ENCODE measurements at regions not wholly inside any gene's neighbourhood (a gene's known extent, or its start where the extent isn't known, plus 50 kb on each side); places are given as distances from the start of the nearest gene placed in this dataset.

DNA sequence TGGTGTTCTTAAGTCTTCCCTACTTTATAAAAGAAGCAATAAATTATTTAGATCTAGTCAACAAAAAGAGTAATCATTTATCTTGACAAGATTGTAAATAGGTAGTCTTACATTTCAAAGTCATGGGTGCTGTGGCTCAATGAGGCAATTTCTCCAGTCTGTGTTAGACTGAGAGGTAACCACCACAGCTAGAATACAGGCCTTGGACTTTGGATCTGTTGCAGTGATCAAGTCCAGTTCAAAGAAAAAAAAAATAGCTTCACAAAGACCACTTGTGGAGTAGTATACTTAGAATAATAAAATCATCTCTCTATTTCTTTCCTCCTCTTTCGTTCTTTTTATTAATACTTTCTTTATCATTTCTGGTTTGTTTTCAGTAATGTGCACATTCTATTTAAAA lies 93.1 kb upstream of the FSIP2 start:
- TF ChIP-seq, protein P1, sequence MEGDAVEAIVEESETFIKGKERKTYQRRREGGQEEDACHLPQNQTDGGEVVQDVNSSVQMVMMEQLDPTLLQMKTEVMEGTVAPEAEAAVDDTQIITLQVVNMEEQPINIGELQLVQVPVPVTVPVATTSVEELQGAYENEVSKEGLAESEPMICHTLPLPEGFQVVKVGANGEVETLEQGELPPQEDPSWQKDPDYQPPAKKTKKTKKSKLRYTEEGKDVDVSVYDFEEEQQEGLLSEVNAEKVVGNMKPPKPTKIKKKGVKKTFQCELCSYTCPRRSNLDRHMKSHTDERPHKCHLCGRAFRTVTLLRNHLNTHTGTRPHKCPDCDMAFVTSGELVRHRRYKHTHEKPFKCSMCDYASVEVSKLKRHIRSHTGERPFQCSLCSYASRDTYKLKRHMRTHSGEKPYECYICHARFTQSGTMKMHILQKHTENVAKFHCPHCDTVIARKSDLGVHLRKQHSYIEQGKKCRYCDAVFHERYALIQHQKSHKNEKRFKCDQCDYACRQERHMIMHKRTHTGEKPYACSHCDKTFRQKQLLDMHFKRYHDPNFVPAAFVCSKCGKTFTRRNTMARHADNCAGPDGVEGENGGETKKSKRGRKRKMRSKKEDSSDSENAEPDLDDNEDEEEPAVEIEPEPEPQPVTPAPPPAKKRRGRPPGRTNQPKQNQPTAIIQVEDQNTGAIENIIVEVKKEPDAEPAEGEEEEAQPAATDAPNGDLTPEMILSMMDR (IDR thresholded peaks at IDR 0.05; ENCODE audit: low read depth, low read length, missing control alignments) = no peak
- no peak overlapping the region for H3K4me3 ChIP-seq (replicated peaks; ENCODE audit: low read depth, low read length)
- DNase-seq (ENCODE audit: extremely low read depth, low read depth) = no peak

DNA sequence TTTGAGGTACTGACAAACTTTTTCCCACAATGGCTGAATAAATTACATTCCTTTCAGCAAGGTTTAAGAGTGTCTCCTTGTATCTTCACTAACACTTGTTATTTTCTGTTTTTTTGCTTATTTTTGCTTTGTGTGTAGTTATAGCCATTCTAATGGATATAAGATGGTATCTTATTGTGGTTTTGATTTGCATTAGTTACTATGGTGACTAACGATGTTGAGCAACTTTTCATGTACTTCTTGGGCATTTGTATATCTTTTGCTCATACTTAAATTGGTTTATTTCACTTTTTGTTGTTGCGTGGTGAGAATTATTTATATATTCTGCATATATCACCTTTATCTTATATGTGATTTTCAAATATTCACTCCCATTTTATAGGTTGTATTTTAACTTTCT lies 79.9 kb upstream of the FSIP2 start:
- H3K4me3 ChIP-seq (replicated peaks; ENCODE audit: low read depth, low read length) = no peak overlapping the region
- no peak for DNase-seq (ENCODE audit: extremely low read depth, low read depth)
- TF ChIP-seq, protein P1 (IDR thresholded peaks at IDR 0.05; ENCODE audit: low read depth, low read length, missing control alignments) = no peak

DNA sequence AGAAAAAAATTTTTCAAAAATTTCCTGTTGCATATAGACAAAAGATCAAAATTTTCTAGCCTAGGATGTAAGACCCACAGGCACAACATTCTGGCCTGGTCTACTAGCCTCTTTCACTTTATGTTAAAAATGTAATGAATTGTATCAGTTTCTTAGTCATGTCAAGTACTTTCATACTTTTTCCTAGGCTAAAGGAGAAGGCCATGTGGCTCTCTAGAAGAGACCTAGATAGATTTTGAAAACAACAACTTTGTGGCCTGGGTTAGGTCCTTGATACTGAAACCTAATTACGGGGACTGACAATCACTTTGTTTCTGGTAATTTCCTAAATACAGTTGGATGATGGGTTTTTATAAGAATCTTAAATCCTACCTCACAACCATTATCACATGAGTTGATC lies 74.8 kb upstream of the FSIP2 start:
- no peak for DNase-seq (ENCODE audit: extremely low read depth, low read depth)
- H3K4me3 ChIP-seq (replicated peaks; ENCODE audit: low read depth, low read length) = no peak overlapping the region
- TF ChIP-seq, protein P1 (IDR thresholded peaks at IDR 0.05; ENCODE audit: low read depth, low read length, missing control alignments) = no peak

DNA sequence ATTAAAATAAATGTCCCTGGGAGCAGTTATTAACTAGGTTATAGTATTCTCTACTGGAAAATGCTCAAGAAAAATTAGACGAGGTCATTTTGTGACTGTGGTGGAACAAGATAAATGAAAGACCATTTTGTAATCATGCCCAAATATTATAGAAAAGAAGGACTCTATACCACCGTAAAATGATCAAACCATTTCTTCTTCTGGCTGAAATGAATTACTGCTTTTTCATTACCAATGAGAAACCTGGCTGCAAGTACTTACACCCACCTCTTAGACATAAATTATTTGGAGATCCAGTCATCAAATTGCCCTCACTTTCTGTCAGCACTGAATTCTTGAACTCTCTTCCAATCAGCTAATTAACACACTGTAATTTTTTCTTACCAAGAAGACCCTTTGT lies 74.2 kb upstream of the FSIP2 start:
- no peak for DNase-seq (ENCODE audit: extremely low read depth, low read depth)
- TF ChIP-seq, protein P1 (IDR thresholded peaks at IDR 0.05; ENCODE audit: low read depth, low read length, missing control alignments) = no peak
- H3K4me3 ChIP-seq (replicated peaks; ENCODE audit: low read depth, low read length) = no peak overlapping the region

DNA sequence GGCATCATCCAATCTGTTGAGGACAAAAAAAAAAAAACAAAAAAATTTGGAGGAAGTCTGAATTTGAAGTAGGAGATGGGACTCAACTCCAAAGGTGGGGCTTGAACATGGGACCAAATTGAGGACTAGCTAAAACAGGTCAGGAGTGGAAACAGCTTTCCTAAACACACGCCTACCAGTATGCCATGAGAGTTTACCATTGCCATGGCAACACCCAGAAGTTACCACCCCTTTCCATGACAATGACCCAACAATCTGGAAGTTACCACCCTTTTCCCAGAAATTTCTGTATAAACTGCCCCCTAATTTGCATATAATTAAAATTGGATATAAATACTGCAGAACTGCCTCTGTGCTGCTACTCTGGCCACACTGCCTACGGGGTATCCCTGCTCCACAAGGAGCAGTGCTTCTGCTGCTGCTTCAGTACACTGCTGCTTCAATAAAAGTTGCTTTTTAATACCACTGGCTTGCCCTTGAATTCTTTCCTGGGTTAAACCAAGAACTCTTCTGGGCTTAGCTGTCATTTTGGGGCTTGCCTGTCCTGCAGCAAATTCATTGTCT lies 73.3 kb upstream of the FSIP2 start:
- TF ChIP-seq, protein P1 (IDR thresholded peaks at IDR 0.05; ENCODE audit: low read depth, low read length, missing control alignments) = no peak
- no peak overlapping the region for H3K4me3 ChIP-seq (replicated peaks; ENCODE audit: low read depth, low read length)
- DNase-seq (ENCODE audit: extremely low read depth, low read depth) = no peak

DNA sequence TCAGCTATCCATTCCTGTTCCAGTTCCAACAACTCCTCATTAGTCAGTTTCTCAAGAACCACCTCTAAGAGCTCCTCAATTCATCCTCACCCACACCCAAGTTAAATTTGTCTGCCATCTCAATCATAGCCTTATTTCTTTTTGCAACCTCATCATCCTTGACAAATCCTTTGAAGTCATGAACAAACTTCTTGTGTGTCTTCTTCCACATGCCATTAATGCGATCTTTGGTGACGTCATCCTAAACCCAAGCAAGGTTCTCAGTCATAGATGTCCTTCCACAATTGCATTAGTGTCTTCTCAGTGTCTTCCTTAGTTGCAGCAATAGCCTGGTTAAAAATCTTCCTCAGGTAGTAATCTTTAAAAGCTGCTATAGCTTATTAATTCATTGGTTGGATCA lies 71.2 kb upstream of the FSIP2 start:
- no peak overlapping the region for H3K4me3 ChIP-seq (replicated peaks; ENCODE audit: low read depth, low read length)
- DNase-seq (ENCODE audit: extremely low read depth, low read depth) = no peak
- TF ChIP-seq, protein P1 (IDR thresholded peaks at IDR 0.05; ENCODE audit: low read depth, low read length, missing control alignments) = no peak

DNA sequence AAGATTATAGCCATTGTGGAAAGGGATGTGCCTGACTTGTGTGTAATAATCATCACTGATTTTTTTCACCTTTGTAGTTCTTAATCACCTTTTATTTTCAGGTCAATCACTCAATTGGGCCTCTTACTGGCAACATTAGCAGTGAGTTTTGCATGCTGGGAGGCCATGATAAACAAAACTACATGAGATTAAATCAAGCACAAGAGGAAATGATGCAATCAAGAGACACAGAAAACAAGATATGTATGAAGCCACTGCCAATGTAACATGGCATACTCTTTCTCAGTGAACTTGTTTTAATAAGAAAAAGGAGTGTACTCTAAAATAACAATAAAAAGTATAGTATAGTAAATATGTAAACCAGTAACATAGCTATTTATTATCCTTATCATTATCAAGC lies 69.9 kb upstream of the FSIP2 start:
- TF ChIP-seq, protein P1 (IDR thresholded peaks at IDR 0.05; ENCODE audit: low read depth, low read length, missing control alignments) = no peak
- DNase-seq (ENCODE audit: extremely low read depth, low read depth) = no peak
- H3K4me3 ChIP-seq (replicated peaks; ENCODE audit: low read depth, low read length) = no peak overlapping the region

Measured in HFF-Myc (cell line).